AG10803 (cell line): ENCODE measurements at regions not wholly inside any gene's neighbourhood (a gene's known extent, or its start where the extent isn't known, plus 50 kb on each side); places are given as distances from the start of the nearest gene placed in this dataset.
"Not testable (repeated sequence)": the region's sequence is repeated elsewhere in the genome, so short reads cannot be mapped to it uniquely, and the experiment has no call there.

Experiments used
- DNase-seq: peaks from one replicate; pipeline ENCODE4 v3.0.0; 2010; ENCODE audit warnings: low read depth
- H3K4me3 ChIP-seq: 2 replicates; pipeline ENCODE4 v1.5.1; 2011; ENCODE audit warnings: mild to moderate bottlenecking, low read length, control low read depth
- CTCF ChIP-seq: conservative IDR thresholded peaks from 2 replicates; pipeline ENCODE4 v1.5.1; 2011; ENCODE audit warnings: mild to moderate bottlenecking, low read length, control low read depth, inconsistent platforms

- no peak for DNase-seq
- no peak for TF ChIP-seq CTCF
- H3K4me3 ChIP-seq, result no peak overlapping the region
Measured at GRCh38 chr7:112959276-112959675, 127.4 kb downstream of the GPR85 start.

GRCh38 chr7:112958775-112959174 lies 127.9 kb downstream of the GPR85 start:
- H3K4me3 ChIP-seq, result no peak overlapping the region
- TF ChIP-seq CTCF, result no peak
- DNase-seq, result no peak

- no peak overlapping the region for H3K4me3 ChIP-seq
- no peak for DNase-seq
Measured at GRCh38 chr7:112957901-112958300, 128.7 kb downstream of the GPR85 start.

GRCh38 chr7:112953031-112953430 lies 133.6 kb downstream of the GPR85 start:
- H3K4me3 ChIP-seq, result not testable (repeated sequence)
- DNase-seq, result peak; percentile 33

More at GRCh38 chr7:112957901-112958300, 128.7 kb downstream of the GPR85 start:
- TF ChIP-seq CTCF, result no peak

GRCh38 chr7:112951070-112951469 lies 135.6 kb downstream of the GPR85 start:
- DNase-seq, result no peak
- H3K4me3 ChIP-seq, result no peak overlapping the region
- no peak for TF ChIP-seq CTCF

GRCh38 chr7:112949682-112950081 lies 136.9 kb downstream of the GPR85 start:
- not testable (repeated sequence) for H3K4me3 ChIP-seq, DNase-seq

GRCh38 chr7:112946350-112946749 lies 140.3 kb downstream of the GPR85 start:
- DNase-seq, result no peak
- H3K4me3 ChIP-seq, result no peak overlapping the region
- TF ChIP-seq CTCF, result no peak

GRCh38 chr7:112945046-112945445 lies 141.6 kb downstream of the GPR85 start:
- TF ChIP-seq CTCF, result no peak
- H3K4me3 ChIP-seq, result no peak overlapping the region
- DNase-seq, result no peak
